Vagina (tissue), 2 donors: ENCODE measurements at regions not wholly inside any gene's neighbourhood (a gene's known extent, or its start where the extent isn't known, plus 50 kb on each side); places are given as distances from the start of the nearest gene placed in this dataset.

Experiments
- DNase-seq, 2 donors: peaks; one replicate each; pipeline ENCODE4 v3.0.0-alpha.2; 2017; ENCODE audit errors: extremely low spot score in 2 of 2
- H3K27ac ChIP-seq: fragments of 200-600 bp; sonication (generic); one replicate; pipeline ENCODE4 v1.5.1; 2019
- H3K27me3 ChIP-seq: fragments of 200-600 bp; sonication (generic); one replicate; pipeline ENCODE4 v1.5.1; 2019
- H3K36me3 ChIP-seq, 2 donors: fragments of 200-600 bp; sonication (generic); one replicate each; pipeline ENCODE4 v1.5.1; 2017 to 2019
- H3K4me1 ChIP-seq: fragments of 200-600 bp; sonication (generic); one replicate; pipeline ENCODE4 v1.5.1; 2019
- H3K4me3 ChIP-seq, 2 donors: fragments of 200-600 bp; sonication (generic); 1 replicate in 1 of 2; 2 replicates in 1 of 2; pipeline ENCODE4 v1.5.1; 2016 to 2019
- H3K9me3 ChIP-seq: fragments of 200-600 bp; sonication (generic); one replicate; pipeline ENCODE4 v1.5.1; 2019
- CTCF ChIP-seq, 3 experiments: fragments of 450-650 bp in 2 of 3; fragments of 200-600 bp in 1 of 3; sonication (generic) in 1 of 3; IDR thresholded peaks; one replicate each; pipeline ENCODE4 v1.5.1; 2017 to 2019; ENCODE audit warnings: antibody characterized with exemption in 3 of 3, mild to moderate bottlenecking in 2 of 3, moderate library complexity in 2 of 3
- POLR2A ChIP-seq, 2 donors: fragments of 450-650 bp; IDR thresholded peaks; one replicate each; pipeline ENCODE4 v1.6.1; 2017; ENCODE audit warnings: antibody characterized with exemption in 2 of 2, mild to moderate bottlenecking in 2 of 2, moderate library complexity in 2 of 2
- POLR2AphosphoS5 ChIP-seq, 2 donors: sonication (generic); formaldehyde crosslinking; IDR thresholded peaks; one replicate each; pipeline ENCODE4 v1.9.0; 2017; ENCODE audit warnings: antibody characterized with exemption in 2 of 2, mild to moderate bottlenecking in 2 of 2, low read depth in 1 of 2; ENCODE audit not compliant: insufficient read depth in 1 of 2
- intact Hi-C: fragments of 100-400 bp; cut with DNase I; formaldehyde crosslinking; loops from one replicate; pipeline ENCODE4 v1.15.1; 2023

DNA sequence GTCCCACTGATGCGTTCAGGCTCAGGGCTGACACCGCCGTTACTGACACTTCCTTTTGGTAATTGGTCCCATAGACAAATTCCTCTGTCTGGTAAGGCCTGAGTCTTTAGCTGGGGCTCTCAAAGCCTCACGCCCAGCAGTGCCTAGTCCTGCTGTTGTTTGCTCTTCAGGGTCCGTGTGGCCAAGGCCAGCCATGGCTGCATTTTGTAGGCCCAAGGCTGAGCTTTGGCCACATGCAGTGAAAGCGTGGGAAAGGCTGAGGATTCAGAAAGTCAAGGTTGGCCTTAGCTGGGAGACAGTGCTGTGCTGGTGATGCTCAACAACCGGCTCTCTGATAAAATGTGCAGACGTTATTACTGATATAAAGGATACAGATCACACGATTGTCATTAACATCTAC lies 63.5 kb upstream of the C1orf174 start:
- intact Hi-C loops, result no loop called here
- no peaks in the 10 kb centered on the region for H3K36me3 ChIP-seq
- no peak overlapping the region for H3K4me3 ChIP-seq

DNA sequence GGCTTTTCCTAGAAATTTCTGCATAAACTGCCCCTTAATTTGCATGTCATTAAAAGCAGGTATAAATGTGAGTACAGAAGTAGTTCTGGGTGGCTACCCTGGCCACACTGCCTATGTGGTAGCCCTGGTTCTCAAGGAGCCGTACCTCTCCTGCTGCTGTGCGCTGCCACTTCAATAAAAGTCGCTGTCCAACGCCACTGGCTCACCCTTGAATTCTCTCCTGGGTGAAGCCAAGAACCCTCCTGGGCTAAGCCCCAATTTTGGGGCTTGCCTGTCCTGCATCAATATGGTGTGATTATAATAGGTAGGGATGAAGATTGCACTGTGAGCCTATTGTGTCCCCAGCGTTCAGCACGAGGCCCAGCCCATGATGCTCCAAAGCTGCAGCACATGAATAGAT lies 65.6 kb upstream of the C1orf174 start:
- Histone ChIP-seq H3K4me1 (no peaks in the 10 kb centered on the region), H3K27ac (no peak overlapping the region), H3K9me3 (no peaks in the 10 kb centered on the region), H3K36me3 (no peaks in the 10 kb centered on the region), H3K27me3 (no peaks in the 10 kb centered on the region), H3K4me3 (no peak overlapping the region)
- no peak for DNase-seq
- no peak for TF ChIP-seq POLR2A (IDR thresholded peaks at IDR 0.05)
- no peak for TF ChIP-seq CTCF (IDR thresholded peaks at IDR 0.05)
- no peak for TF ChIP-seq POLR2AphosphoS5 (IDR thresholded peaks at IDR 0.05; ENCODE audit: insufficient read depth in 1 of 2, low read depth in 1 of 2)
- intact Hi-C loops, result no loop called here

More for the DNA sequence above, 63.5 kb upstream of the C1orf174 start:
- no peaks in the 10 kb centered on the region for H3K4me1 ChIP-seq
- H3K27me3 ChIP-seq, result no peaks in the 10 kb centered on the region
- no peak for DNase-seq
- TF ChIP-seq CTCF (IDR thresholded peaks at IDR 0.05) (no peak), POLR2AphosphoS5 (IDR thresholded peaks at IDR 0.05; ENCODE audit: insufficient read depth in 1 of 2, low read depth in 1 of 2) (no peak), POLR2A (IDR thresholded peaks at IDR 0.05) (no peak)
- H3K9me3 ChIP-seq, result no peaks in the 10 kb centered on the region
- H3K27ac ChIP-seq, result no peak overlapping the region

GRCh38 chr1:3968851-3969250 lies 68.8 kb upstream of the C1orf174 start:
- intact Hi-C loops, result no loop called here
- H3K27me3 ChIP-seq, result no peaks in the 10 kb centered on the region
- TF ChIP-seq POLR2AphosphoS5 (IDR thresholded peaks at IDR 0.05; ENCODE audit: insufficient read depth in 1 of 2, low read depth in 1 of 2) (no peak), POLR2A (IDR thresholded peaks at IDR 0.05) (no peak), CTCF (IDR thresholded peaks at IDR 0.05) (no peak)

DNA sequence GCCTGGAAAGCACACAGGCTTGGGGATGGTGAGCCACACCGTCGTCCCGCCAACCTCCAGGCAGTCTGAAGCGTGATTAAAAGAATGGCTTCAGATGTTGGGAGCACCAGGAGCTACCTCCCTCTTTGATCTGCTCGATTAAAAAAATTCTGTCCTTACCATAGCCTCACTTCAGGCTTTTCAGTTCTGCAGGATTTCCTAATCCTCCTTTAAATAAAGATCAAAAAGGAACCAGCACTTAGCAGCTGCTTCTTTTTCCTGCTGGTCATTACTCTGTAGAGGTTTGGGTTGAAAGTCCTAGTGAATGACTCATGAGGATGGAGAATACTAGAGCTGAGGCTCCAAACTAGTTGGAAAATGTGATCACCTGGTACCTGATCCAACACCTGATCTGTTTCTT lies 71.9 kb upstream of the C1orf174 start:
- H3K36me3 ChIP-seq, result no peaks in the 10 kb centered on the region
- no peaks in the 10 kb centered on the region for H3K4me1 ChIP-seq
- no peak overlapping the region for H3K27ac ChIP-seq
- no peaks in the 10 kb centered on the region for H3K27me3 ChIP-seq
- H3K4me3 ChIP-seq, result no peak overlapping the region
- no peaks in the 10 kb centered on the region for H3K9me3 ChIP-seq
- DNase-seq, result no peak
- intact Hi-C loops, result no loop called here
- TF ChIP-seq POLR2AphosphoS5 (IDR thresholded peaks at IDR 0.05; ENCODE audit: insufficient read depth in 1 of 2, low read depth in 1 of 2) (no peak), POLR2A (IDR thresholded peaks at IDR 0.05) (no peak), CTCF (IDR thresholded peaks at IDR 0.05) (no peak)

More at GRCh38 chr1:3968851-3969250, 68.8 kb upstream of the C1orf174 start:
- no peak for DNase-seq
- H3K4me3 ChIP-seq, result no peak overlapping the region
- no peaks in the 10 kb centered on the region for H3K9me3 ChIP-seq
- H3K4me1 ChIP-seq, result no peaks in the 10 kb centered on the region
- no peak overlapping the region for H3K27ac ChIP-seq
- H3K36me3 ChIP-seq, result no peaks in the 10 kb centered on the region

GRCh38 chr1:3975903-3976630 lies 76.0 kb upstream of the C1orf174 start:
- Histone ChIP-seq H3K27me3 (peaks cover 1% of the 10 kb centered on the region), H3K4me3 (no peak overlapping the region), H3K27ac (no peak overlapping the region), H3K36me3 (no peaks in the 10 kb centered on the region), H3K4me1 (no peaks in the 10 kb centered on the region), H3K9me3 (no peaks in the 10 kb centered on the region)
- TF ChIP-seq POLR2A (IDR thresholded peaks at IDR 0.05) (no peak), POLR2AphosphoS5 (IDR thresholded peaks at IDR 0.05; ENCODE audit: insufficient read depth in 1 of 2, low read depth in 1 of 2) (no peak), CTCF (IDR thresholded peaks at IDR 0.05) (no peak)
- intact Hi-C loops, result no loop called here
- no peak for DNase-seq
